KMS-11 (cell line): ENCODE measurements at regions not wholly inside any gene's neighbourhood (a gene's known extent, or its start where the extent isn't known, plus 50 kb on each side); places are given as distances from the start of the nearest gene placed in this dataset.

ENCODE experiments used
- H2AFZ ChIP-seq: fragments of 200-600 bp; sonication (generic); 2 replicates; pipeline ENCODE4 v1.6.1; 2016; ENCODE audit warnings: antibody characterized with exemption, mixed run types, low read depth
- H3K27ac ChIP-seq: fragments of 200-600 bp; sonication (generic); 2 replicates; pipeline ENCODE4 v1.6.1; 2016; ENCODE audit warnings: mild to moderate bottlenecking, mixed run types
- H3K27me3 ChIP-seq: fragments of 200-600 bp; sonication (generic); 2 replicates; pipeline ENCODE4 v1.6.1; 2017; ENCODE audit warnings: mild to moderate bottlenecking, low read depth, mixed run types, moderate library complexity; ENCODE audit not compliant: insufficient read depth
- H3K36me3 ChIP-seq: fragments of 200-600 bp; sonication (generic); 2 replicates; pipeline ENCODE4 v1.6.1; 2017; ENCODE audit warnings: mild to moderate bottlenecking, mixed run types; ENCODE audit not compliant: insufficient read depth
- H3K4me1 ChIP-seq: fragments of 200-600 bp; sonication (generic); 2 replicates; pipeline ENCODE4 v1.6.1; 2016; ENCODE audit warnings: mild to moderate bottlenecking, low read depth, mixed run types; ENCODE audit not compliant: poor library complexity, severe bottlenecking
- H3K4me2 ChIP-seq: fragments of 200-600 bp; sonication (generic); 2 replicates; pipeline ENCODE4 v1.7.0; 2016; ENCODE audit warnings: mild to moderate bottlenecking, mixed run types
- H3K4me3 ChIP-seq: fragments of 200-600 bp; sonication (generic); IDR thresholded peaks from 2 replicates; pipeline ENCODE4 v1.6.1; 2017; ENCODE audit warnings: low read depth, low read length, mixed read lengths; ENCODE audit not compliant: insufficient read depth
- H3K79me2 ChIP-seq: fragments of 200-600 bp; sonication (generic); 2 replicates; pipeline ENCODE4 v1.6.1; 2016; ENCODE audit warnings: low read depth, mixed run types; ENCODE audit not compliant: insufficient read depth
- H3K9ac ChIP-seq: fragments of 200-600 bp; sonication (generic); 2 replicates; pipeline ENCODE4 v1.6.1; 2016; ENCODE audit warnings: mild to moderate bottlenecking, mixed run types
- H4K20me1 ChIP-seq: fragments of 200-600 bp; sonication (generic); 2 replicates; pipeline ENCODE4 v1.6.1; 2016; ENCODE audit warnings: mild to moderate bottlenecking, mixed run types; ENCODE audit not compliant: insufficient read depth
- TF ChIP-seq, protein P1 (sequence below): fragments of 200-600 bp; sonication (generic); conservative IDR thresholded peaks from 2 replicates; pipeline ENCODE4 v1.6.1; 2017; ENCODE audit warnings: low read depth, mild to moderate bottlenecking, antibody characterized with exemption, low read length, moderate library complexity, mixed read lengths

DNA sequence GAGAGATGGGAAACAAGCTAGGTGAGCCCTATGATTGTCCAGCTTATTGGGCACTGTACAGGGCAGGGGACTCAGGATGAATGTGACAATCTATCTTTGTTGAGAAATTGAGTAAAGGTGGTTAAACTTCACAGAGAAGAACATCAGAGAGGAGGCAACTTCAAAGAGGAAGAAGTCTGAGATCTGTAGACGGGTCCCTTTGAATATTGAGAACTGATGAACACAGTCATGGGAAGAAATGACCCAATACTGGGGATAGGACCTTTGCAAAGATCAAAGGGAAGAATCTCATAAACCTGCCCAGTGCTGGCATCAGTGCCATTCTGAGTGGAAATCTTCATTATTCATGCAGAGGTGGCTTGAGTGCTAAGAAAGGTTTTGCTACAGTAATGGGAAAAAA lies 569.7 kb upstream of the KCNMB2 start:
- H4K20me1 ChIP-seq: no peaks in the 10 kb centered on the region
- H3K27ac ChIP-seq: no peak overlapping the region
- no peaks in the 10 kb centered on the region for H3K36me3 ChIP-seq
- no peak overlapping the region for H2AFZ ChIP-seq
- H3K27me3 ChIP-seq: no peaks in the 10 kb centered on the region
- H3K9ac ChIP-seq: no peak overlapping the region
- TF ChIP-seq, protein P1, sequence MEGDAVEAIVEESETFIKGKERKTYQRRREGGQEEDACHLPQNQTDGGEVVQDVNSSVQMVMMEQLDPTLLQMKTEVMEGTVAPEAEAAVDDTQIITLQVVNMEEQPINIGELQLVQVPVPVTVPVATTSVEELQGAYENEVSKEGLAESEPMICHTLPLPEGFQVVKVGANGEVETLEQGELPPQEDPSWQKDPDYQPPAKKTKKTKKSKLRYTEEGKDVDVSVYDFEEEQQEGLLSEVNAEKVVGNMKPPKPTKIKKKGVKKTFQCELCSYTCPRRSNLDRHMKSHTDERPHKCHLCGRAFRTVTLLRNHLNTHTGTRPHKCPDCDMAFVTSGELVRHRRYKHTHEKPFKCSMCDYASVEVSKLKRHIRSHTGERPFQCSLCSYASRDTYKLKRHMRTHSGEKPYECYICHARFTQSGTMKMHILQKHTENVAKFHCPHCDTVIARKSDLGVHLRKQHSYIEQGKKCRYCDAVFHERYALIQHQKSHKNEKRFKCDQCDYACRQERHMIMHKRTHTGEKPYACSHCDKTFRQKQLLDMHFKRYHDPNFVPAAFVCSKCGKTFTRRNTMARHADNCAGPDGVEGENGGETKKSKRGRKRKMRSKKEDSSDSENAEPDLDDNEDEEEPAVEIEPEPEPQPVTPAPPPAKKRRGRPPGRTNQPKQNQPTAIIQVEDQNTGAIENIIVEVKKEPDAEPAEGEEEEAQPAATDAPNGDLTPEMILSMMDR: no peak
- H3K4me3 ChIP-seq: no peak overlapping the region
- peaks cover 3% of the 10 kb centered on the region for H3K4me1 ChIP-seq
- no peaks in the 10 kb centered on the region for H3K79me2 ChIP-seq
- no peak overlapping the region for H3K4me2 ChIP-seq

DNA sequence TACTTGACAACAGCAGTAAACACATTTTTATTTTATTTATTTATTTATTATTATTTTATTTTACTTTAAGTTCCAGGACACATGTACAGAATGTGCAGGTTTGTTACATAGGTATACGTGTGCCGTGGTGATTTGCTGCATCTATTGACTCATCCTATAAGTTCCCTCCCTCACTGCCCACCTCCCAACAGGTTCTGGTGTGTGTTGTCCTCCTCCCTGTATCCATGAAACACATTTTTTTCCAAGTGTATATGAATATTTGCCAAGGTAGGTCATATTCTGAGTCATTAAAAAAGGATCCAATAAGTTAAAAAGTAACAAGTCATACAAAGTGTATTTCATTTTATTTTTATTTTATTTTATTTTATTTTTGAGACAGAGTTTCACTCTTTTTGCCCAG lies 567.3 kb upstream of the KCNMB2 start:
- TF ChIP-seq, protein P1: no peak
- H4K20me1 ChIP-seq: no peaks in the 10 kb centered on the region

DNA sequence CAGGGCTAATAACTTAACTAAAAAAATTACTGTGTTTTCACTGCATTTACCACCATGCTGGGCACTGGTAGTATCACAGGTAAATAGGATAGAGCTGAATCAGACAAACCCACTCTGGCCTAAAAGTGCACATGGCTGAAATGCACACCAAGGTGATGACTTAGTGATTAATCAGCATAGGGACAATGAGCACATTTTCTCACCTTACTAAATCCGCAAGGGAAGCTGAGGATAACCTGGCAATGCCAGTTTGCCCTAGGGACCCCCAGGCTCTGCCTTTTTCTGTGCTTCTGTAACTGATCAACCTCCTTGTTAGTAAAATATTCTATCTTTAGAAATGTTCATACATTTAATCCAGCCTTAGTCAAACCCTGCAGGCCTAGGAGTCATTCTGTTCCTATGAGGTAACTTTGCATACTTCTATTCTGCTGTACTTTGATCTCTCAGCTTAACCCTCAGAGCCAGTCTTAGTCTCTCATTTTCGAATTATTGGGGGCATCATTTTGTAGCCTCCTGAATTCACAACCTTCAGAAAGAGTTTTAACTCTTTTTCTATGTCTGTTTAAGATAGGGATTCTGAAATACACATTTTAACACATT lies 562.9 kb upstream of the KCNMB2 start:
- Histone ChIP-seq H3K4me1 (no peaks in the 10 kb centered on the region), H4K20me1 (no peaks in the 10 kb centered on the region), H3K36me3 (no peaks in the 10 kb centered on the region), H3K27ac (no peak overlapping the region), H3K4me3 (no peak overlapping the region), H2AFZ (no peak overlapping the region), H3K9ac (no peak overlapping the region), H3K27me3 (no peaks in the 10 kb centered on the region), H3K79me2 (no peaks in the 10 kb centered on the region), H3K4me2 (no peak overlapping the region)
- TF ChIP-seq, protein P1: no peak

More for the DNA sequence above, 567.3 kb upstream of the KCNMB2 start:
- Histone ChIP-seq H2AFZ (no peak overlapping the region), H3K27me3 (no peaks in the 10 kb centered on the region), H3K4me1 (no peaks in the 10 kb centered on the region), H3K36me3 (no peaks in the 10 kb centered on the region), H3K4me3 (no peak overlapping the region), H3K27ac (no peak overlapping the region), H3K9ac (no peak overlapping the region), H3K79me2 (no peaks in the 10 kb centered on the region), H3K4me2 (no peak overlapping the region)

DNA sequence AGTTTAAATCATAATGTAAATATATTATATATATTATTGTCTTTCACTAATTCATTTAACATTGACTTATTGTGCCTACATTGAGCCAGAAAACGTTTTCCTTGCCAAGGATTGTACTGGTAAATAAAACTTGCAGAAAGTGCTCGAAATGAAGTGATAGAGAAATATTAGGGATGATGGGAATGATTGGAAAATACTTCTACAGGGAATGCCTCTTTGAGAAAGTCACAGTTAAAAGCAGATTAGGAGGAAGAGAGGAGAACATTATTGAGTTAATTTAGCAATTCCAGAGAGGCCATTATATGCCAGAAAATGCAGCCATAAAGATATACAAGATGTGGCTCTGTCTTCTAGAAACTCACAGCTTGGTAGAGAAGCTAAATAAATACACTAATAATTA lies 560.0 kb upstream of the KCNMB2 start:
- no peak overlapping the region for H3K4me3 ChIP-seq
- no peak overlapping the region for H2AFZ ChIP-seq
- H3K27me3 ChIP-seq: no peaks in the 10 kb centered on the region
- H3K27ac ChIP-seq: no peak overlapping the region
- no peaks in the 10 kb centered on the region for H3K79me2 ChIP-seq
- TF ChIP-seq, protein P1: no peak
- no peak overlapping the region for H3K4me2 ChIP-seq
- H3K9ac ChIP-seq: no peak overlapping the region
- H4K20me1 ChIP-seq: no peaks in the 10 kb centered on the region
- no peaks in the 10 kb centered on the region for H3K4me1 ChIP-seq
- no peaks in the 10 kb centered on the region for H3K36me3 ChIP-seq
